Uterus (tissue), 3 donors: ENCODE measurements at regions not wholly inside any gene's neighbourhood (a gene's known extent, or its start where the extent isn't known, plus 50 kb on each side); places are given as distances from the start of the nearest gene placed in this dataset.

Experiments used
- DNase-seq, 2 donors: peaks; one replicate each; pipeline ENCODE4 v3.0.0-alpha.2; 2019 to 2020
- H3K27ac ChIP-seq, 2 donors: fragments of 200-600 bp; sonication (generic); 1 replicate in 1 of 2; 2 replicates in 1 of 2; pipeline ENCODE4 v1.5.1; 2016 to 2018
- H3K27me3 ChIP-seq, 2 donors: fragments of 200-600 bp; sonication (generic); one replicate each; pipeline ENCODE4 v1.5.1; 2018 to 2019; ENCODE audit warnings: control low read depth in 1 of 2
- H3K36me3 ChIP-seq, 2 donors: fragments of 200-600 bp; sonication (generic); one replicate each; pipeline ENCODE4 v1.5.1; 2019; ENCODE audit warnings: control low read depth in 1 of 2
- H3K4me1 ChIP-seq, 2 donors: fragments of 200-600 bp; sonication (generic); one replicate each; pipeline ENCODE4 v1.5.1; 2018 to 2019; ENCODE audit warnings: control low read depth in 1 of 2
- H3K4me3 ChIP-seq, 2 donors: fragments of 200-600 bp; sonication (generic); 1 replicate in 1 of 2; 2 replicates in 1 of 2; pipeline ENCODE4 v1.5.1; 2018 to 2019; ENCODE audit warnings: mild to moderate bottlenecking in 1 of 2
- H3K9me3 ChIP-seq, 2 donors: fragments of 200-600 bp; sonication (generic); one replicate each; pipeline ENCODE4 v1.5.1; 2019; ENCODE audit warnings: control low read depth in 1 of 2
- CTCF ChIP-seq, 4 experiments: fragments of 200-600 bp in 2 of 4; fragments of 450-650 bp in 2 of 4; sonication (generic) in 2 of 4; IDR thresholded peaks; one replicate each; pipeline ENCODE4 v1.5.1; 2016 to 2019; ENCODE audit warnings: antibody characterized with exemption in 4 of 4, mild to moderate bottlenecking in 2 of 4, moderate library complexity in 1 of 4
- POLR2A ChIP-seq, 2 donors: fragments of 450-650 bp; IDR thresholded peaks; one replicate each; pipeline ENCODE4 v1.6.1; 2016; ENCODE audit warnings: antibody characterized with exemption in 2 of 2, mild to moderate bottlenecking in 1 of 2, moderate library complexity in 1 of 2
- intact Hi-C: fragments of 100-400 bp; cut with DNase I; formaldehyde crosslinking; loops from one replicate; pipeline ENCODE4 v1.15.1; 2023; ENCODE audit warnings: low total_unique reads
- donor health status: DM: yes; HTN: yes; CAD: no.

DNA sequence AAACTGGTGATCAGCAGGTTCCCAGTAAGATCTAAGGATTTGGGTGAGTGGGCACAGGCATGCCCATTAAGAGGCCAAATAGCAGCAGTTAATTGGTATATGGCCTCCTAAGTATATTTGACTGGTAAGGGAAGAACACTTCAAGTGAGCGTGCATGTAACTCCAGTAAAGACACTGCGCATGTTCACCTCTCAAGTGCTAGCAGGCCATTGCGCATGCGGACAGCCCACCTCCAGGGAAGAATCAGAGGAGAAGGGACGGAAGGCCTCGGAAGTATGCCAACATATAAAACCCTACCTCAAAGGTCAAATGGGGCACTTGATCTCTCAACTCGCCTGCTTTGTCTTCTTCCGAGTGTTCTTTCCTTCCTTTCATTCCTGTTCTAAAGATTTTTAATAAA is 118.0 kb downstream of the ARL5B start:
- DNase-seq, result no peak
- Histone ChIP-seq H3K4me1 (no peaks in the 10 kb centered on the region), H3K36me3 (no peaks in the 10 kb centered on the region), H3K27ac (no peak overlapping the region), H3K9me3 (no peaks in the 10 kb centered on the region), H3K27me3 (no peaks in the 10 kb centered on the region), H3K4me3 (no peak overlapping the region)
- TF ChIP-seq CTCF (IDR thresholded peaks at IDR 0.05) (no peak), POLR2A (IDR thresholded peaks at IDR 0.05) (no peak)
- intact Hi-C loops, result no loop called here

DNA sequence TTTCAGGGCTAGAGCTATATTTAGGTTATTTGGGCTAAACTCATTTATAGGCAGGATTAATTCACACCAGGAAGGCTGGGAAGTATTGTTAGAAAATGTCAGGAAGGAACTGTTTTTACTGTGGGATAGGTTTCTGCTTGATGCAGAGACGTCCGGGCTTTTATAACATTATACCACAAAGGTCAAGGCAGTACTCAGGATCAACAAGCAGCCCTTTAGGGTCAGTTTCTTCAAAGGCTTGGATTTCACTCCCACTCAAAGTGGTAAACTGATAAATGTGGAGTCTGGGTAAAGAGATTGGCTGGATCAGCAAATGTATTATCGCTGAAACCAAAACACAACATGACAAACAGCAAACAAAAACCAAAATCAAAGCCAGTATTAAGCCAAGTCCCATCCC is 127.2 kb downstream of the ARL5B start:
- DNase-seq, result no peak
- intact Hi-C loops, result no loop called here
- no peaks in the 10 kb centered on the region for H3K9me3 ChIP-seq
- H3K27ac ChIP-seq, result peak overlapping the region in 1 of 2 donors; percentile 19
- no peaks in the 10 kb centered on the region for H3K4me1 ChIP-seq
- TF ChIP-seq POLR2A (IDR thresholded peaks at IDR 0.05), result no peak
- no peak for TF ChIP-seq CTCF (IDR thresholded peaks at IDR 0.05)
- H3K36me3 ChIP-seq, result no peaks in the 10 kb centered on the region
- H3K4me3 ChIP-seq, result no peak overlapping the region
- no peaks in the 10 kb centered on the region for H3K27me3 ChIP-seq

GRCh38 chr10:18793951-18794350 is 134.7 kb downstream of the ARL5B start:
- intact Hi-C loops, result no loop called here

DNA sequence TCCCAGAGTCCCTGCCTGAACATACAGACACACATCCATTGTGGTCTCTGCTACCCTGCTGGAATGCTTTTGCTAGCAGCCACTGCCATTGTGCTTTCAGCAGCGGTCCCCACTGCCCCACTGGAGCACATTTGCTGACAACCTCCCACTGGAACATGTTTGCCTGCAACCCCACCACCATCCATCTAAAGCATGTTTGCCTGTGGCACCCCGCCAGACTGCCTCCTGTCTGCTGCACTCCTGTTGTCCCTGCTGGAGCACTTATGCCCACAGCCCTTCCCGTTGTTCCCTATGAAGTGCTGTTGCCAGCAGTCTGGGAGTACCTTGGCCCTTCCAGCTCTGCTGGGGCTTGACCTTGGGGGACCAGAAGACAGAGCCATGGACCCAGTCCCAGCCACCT is 136.3 kb downstream of the ARL5B start:
- Histone ChIP-seq H3K27me3 (no peaks in the 10 kb centered on the region), H3K27ac (no peak overlapping the region), H3K4me3 (no peak overlapping the region), H3K4me1 (no peaks in the 10 kb centered on the region), H3K9me3 (no peaks in the 10 kb centered on the region), H3K36me3 (no peaks in the 10 kb centered on the region)
- no peak for DNase-seq
- intact Hi-C loops, result no loop called here
- TF ChIP-seq POLR2A (IDR thresholded peaks at IDR 0.05) (no peak), CTCF (IDR thresholded peaks at IDR 0.05) (no peak)

More at GRCh38 chr10:18793951-18794350, 134.7 kb downstream of the ARL5B start:
- Histone ChIP-seq H3K27ac (no peak overlapping the region), H3K4me1 (no peaks in the 10 kb centered on the region), H3K27me3 (no peaks in the 10 kb centered on the region), H3K4me3 (no peak overlapping the region), H3K36me3 (no peaks in the 10 kb centered on the region), H3K9me3 (no peaks in the 10 kb centered on the region)
- TF ChIP-seq CTCF (IDR thresholded peaks at IDR 0.05) (peak in 1 of 4 experiments; percentile 11), POLR2A (IDR thresholded peaks at IDR 0.05) (no peak)
- no peak for DNase-seq

GRCh38 chr10:18797286-18797685 is 138.1 kb downstream of the ARL5B start:
- intact Hi-C loops, result no loop called here
- H3K27me3 ChIP-seq, result no peaks in the 10 kb centered on the region
- no peaks in the 10 kb centered on the region for H3K4me1 ChIP-seq
- no peak for TF ChIP-seq POLR2A (IDR thresholded peaks at IDR 0.05)
- TF ChIP-seq CTCF (IDR thresholded peaks at IDR 0.05), result no peak
- no peaks in the 10 kb centered on the region for H3K9me3 ChIP-seq
- DNase-seq, result no peak
- H3K27ac ChIP-seq, result no peak overlapping the region
- no peaks in the 10 kb centered on the region for H3K36me3 ChIP-seq
- no peak overlapping the region for H3K4me3 ChIP-seq
